NCI-H187 (cell line): ENCODE measurements at regions not wholly inside any gene's neighbourhood (a gene's known extent, or its start where the extent isn't known, plus 50 kb on each side); places are given as distances from the start of the nearest gene placed in this dataset.
"Not testable (repeated sequence)": the region's sequence is repeated elsewhere in the genome, so short reads cannot be mapped to it uniquely, and the experiment has no call there.

ENCODE experiments used
- DNase-seq, 2 experiments: peaks; one replicate each; lab custom pipeline; 2025; lab: John Stamatoyannopoulos, UW

DNA sequence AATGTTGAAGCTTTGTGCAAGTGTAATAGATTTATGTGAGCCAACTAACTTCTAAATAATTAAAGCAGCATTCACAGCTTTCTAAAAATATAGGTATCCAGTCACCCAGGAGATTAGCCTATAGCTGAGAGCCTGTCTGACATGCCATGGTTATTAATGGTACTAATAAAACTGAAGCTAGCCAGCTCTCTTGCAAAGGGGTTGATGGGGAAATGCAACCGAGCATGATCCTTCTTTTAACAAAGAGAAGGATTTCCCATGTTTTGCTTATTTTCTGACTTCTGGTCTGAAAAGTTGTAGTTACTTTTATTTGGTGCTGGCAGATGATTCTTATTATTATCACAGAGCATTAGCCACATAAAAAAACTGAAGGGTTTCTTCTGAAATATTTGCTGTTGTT is 488.7 kb upstream of the CYLC2 start:
- no peak for DNase-seq

DNA sequence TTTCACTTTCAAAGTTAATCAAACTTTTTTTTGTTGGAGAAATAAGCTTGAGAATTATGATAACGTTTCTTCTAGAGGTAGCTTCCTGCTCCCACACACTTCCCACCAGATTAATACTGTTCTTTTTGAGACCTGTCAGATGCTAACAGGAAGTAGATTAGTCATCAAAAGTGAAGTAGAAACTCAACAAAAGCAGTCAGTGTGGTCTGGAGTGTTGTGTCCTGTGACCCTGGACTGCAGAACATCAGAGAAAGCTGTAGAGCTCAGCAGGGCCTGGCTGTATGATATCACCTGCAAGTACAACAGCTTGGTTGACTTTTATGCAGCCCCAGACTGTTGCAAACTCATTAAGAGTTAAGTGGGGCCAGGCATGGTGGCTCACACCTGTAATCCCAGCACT is 495.7 kb upstream of the CYLC2 start:
- DNase-seq = no peak

DNA sequence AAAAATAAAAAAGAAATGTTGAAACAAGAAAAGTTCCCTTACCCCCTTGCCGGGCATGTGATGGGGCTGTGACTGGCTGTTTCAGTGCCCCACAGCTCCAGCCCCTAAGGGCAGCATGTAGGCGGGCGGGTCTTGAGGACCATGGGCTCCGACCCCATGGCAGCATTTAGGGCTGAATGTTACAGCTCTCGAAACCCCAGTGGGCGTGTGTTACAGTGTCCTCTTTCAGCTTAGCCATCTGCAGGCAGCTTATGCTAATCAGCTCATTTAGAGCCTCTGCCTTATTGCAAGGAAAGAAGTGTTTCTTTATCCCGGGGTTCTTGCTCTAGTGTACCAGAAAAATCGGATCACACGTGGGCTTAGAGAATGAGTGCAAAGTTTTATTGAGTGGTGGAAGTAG is 497.4 kb upstream of the CYLC2 start:
- DNase-seq = no peak

DNA sequence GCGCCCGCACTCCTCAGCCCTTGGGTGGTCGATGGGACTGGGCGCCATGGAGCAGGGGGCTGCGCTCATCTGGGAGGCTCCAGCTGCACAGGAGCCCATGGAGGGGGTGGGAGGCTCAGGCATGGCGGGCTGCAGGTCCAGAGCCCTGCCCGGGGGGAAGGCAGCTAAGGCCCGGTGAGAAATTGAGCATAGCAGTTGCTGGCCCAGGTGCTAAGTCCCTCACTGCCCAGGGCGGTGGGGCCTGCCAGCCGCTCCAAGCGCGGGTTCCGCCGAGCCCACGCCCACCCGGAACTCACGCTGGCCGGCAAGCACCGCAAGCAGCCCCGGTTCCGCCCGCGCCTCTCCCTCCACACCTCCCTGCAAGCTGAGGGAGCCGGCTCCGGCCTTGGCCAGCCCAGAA is 508.2 kb upstream of the CYLC2 start:
- DNase-seq = not testable (repeated sequence)

DNA sequence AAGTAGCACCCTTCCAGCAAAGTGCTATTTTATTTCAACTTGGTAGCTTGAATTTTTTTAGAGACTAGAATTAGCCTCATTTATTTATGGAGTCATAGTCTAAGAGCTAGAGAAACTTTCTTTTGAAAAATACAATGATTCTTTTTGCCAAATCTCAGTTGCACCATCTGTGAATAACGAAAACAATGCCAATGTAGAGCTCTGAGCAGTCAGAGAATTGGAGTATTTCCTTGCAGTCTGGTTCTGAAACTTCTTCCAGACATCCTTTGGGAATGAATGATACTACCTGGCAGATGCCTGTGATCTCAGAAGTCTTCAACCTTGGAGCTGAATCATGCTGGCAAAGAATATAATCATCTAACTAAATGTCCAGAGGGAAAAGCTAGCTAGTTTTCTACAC is 511.5 kb upstream of the CYLC2 start:
- DNase-seq = no peak

DNA sequence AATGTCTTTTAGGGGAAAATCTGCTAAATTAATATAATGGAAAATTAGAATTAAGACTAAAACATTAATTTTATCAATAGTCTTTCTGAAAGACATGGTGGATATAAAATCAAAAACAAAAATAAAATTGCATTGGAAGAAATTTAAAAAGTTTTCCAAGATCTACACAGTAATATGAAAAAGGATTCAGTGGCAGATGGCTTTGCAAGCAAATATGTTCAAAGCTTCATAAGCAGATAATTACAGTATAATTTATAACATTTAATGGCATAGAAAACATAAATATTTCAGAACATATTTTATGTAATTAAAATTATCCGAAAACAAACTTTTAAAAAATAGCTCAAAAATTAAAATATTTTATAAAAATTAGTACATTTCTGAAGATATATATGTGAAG is 512.4 kb upstream of the CYLC2 start:
- DNase-seq = no peak

DNA sequence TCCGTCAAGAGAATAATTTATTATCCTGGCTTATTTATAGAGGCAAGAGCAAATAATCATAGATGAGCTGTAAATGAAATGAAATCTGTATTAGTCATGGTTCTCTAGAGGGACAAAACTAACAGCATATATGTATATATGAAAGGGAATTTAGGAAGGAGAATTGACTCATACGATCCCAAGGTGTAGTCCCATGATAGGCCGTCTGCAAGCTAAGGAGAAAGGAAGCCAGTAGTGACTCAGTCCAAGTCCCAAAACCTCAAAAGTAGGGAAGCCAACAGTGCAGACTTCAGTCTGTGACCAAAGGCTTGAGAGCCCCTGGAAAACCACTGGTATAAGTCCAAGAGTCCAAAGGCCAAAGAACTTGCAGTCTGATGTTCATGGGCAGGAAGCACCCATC is 515.9 kb upstream of the CYLC2 start:
- no peak for DNase-seq

DNA sequence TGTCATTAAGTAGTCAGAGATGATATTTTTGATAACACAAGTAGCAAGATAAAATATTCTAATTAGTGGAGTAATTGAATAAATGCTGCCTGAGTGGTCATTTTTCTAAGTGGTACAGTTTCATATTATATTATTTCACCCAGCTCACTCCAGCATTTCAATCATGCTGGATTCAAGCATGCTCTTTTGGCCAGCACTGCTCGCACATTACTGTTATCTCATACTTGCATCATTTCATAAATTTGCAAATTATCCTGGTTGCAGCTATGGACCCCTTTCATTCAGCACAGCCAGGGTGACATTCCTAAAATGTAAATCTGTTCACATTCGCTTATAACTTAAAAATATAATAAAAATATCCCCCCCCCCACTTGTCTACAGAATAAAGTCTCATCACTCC is 520.8 kb upstream of the CYLC2 start:
- no peak for DNase-seq

DNA sequence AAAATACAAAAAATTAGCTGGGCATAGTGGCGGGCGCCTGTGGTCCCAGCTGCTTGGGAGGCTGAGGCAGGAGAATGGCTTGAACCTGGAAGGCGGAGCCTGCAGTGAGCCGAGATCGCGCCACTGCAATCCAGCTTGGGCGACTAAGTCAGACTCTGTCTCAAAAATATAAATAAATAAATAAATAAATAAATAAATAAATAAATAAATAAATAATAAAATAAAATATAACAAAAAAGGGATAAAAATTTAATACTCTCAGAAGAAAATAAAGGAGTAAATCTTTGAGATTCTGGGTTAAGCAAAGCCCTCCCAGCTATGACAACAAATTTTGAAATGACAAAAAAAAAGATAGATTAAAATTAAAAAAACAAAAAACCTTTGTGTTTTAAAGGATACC is 525.7 kb upstream of the CYLC2 start:
- DNase-seq = not testable (repeated sequence)

DNA sequence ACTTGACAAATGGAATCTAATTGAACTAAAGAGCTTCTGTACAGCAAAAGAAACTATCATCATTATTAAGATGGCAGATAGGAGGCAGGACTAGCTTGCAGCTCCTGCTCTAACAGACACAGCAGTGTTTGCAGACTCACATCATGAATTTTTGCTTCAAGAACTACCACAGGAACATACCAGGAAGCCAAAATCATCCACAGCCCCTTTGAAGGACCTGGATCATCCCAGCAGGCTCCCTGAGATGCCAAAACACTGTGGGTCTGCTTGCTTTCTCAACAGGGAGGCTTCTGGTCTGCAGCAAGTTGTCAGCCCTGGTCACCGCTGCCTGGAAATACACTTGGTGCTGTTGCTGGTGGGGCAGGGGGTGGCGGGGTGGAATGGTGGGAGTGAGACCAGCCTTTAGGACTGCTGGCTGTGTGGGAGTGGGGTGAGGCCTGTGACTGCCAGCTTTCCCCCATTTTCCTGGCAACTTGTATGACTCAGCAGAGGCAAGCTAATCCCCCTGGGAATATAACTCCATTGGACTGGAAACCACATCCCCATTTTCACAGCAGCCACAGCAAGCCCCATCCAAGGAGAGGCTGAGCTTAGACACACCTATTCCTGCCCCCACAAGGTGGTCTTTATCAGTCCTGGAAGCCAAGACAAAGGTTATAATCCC is 533.8 kb upstream of the CYLC2 start:
- DNase-seq = no peak

DNA sequence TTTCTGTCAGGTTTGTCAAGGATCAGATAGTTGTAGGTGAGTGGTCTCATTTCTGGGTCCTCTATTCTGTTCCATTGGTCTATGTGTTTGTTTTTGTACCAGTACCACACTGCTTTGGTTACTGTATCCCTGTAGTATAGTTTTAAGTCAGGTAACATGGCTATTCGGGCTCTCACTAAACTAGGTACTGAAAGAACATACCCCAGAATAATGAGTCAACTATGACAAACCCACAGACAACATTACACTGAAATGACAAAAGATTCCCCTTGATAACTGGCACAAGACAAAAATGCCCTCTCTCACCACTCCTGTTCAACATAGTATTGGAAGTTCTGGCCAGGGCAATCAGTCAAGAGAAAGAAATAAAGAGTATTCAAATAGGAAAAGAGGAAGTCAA is 535.3 kb upstream of the CYLC2 start:
- no peak for DNase-seq

DNA sequence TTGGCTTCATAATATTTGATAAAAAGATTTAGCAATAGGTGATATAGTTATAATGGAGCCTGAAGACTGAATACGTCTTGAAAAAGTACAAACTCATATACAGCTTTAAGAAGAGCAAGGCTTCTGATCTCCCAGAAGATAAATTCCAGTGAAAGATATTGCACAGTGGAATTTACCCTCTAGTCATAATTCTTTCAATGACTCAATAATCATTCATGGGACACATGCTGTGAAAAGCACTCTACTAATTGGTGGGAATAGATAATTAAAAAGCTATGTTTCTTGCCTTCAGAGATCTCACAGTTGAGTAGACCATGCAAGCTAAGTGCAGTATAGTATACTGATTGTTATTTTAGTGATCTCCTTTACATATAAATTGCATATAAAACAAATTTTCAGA is 538.6 kb upstream of the CYLC2 start:
- no peak for DNase-seq

DNA sequence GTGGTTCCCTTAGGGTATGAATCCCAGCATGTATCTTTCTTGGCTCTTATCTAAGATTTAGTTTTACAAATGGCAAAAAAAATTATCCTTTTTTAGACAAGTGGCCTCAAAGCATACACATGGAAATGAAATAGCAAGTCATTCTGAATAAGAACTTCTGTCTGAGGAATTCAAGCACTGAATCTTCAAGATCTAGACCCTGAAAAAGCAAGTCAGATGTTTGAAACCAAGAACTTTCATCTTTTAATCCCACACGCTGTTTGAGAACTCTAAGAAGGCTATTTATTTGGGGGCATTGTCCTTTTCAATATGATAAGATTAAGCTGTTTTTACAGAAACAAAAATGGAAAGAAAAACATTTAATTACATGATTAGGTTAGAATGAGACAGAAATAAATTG is 549.2 kb upstream of the CYLC2 start:
- no peak for DNase-seq

DNA sequence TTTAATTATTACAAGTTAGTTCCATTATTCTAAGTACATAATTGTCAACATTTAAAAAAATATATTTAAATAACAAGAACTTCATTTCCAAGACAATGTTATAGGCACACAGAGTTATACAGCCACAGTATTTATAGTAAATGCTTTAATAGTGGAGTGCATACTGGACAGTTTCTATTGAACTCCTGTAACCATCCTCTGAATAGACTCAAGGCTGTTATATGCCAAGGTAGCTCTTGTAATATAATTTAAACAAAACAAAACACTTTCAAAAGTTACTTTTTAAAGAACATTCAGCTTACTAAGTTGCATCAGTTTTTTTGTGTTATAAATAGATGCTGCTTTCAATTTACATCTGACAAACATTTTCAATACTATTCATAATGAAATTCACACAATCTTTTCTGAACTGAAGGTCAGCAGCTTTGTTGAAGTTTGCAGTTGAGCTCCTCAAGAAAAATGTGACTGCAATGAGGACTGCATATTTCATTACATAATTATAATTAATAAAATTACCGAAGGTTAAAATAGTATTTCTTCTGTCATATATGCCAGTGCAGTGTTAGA is 549.9 kb upstream of the CYLC2 start:
- DNase-seq = no peak

DNA sequence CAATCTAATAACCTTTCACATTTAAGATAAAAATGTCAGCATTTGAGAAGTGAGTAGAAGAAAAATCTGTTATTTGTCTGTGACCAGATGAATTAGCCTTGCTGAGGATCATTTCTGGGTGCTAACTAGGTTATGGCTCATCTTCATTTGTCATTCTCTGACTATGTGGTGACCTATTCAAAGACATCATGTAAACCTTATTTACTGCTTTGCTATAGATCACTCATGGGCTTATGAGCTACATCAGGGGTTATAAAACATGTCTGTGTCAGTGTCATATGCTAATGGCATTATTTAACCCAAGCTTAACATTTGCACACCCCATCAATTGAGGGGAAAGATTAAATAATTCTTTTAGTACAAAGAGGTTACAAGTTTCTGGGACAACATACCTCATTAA is 555.5 kb upstream of the CYLC2 start:
- no peak for DNase-seq

DNA sequence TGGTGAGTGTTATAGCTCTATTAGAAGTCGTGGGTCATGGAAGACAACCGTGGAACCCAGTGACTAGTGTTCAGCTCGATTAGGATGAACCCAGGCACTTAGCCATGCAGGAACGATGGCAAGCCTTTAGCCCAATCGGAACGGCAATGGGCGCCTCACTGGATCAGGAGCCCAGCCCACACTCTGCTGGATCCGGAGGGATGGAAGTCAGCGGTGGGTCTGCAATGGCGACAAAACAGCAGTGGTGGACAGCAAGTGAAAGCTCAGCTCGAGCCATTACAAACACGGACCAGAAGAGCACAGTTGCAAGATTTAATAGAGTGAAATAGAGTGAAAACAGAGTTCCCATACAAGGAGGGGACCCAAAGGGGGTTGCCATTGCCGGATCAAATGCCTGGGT is 558.5 kb upstream of the CYLC2 start:
- not testable (repeated sequence) for DNase-seq

DNA sequence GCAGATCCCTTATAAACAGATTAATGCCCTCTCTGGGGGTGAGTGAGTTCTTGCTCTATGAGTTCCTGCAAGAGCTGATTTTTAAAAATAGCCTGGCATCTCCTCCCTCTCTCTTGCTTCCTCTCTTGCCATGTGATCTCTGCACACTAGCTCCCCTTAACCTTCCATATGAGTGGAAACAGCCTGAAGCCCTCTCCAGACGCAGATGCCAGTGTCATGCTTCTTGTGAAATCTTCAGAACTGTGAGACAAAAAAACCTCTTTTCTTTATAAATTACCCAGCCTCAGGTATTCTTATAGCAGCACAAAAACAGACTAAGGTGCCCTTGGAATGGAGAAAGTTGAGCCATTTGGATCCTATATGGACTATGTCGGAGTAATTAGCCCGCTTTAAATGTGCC is 559.7 kb upstream of the CYLC2 start:
- no peak for DNase-seq

DNA sequence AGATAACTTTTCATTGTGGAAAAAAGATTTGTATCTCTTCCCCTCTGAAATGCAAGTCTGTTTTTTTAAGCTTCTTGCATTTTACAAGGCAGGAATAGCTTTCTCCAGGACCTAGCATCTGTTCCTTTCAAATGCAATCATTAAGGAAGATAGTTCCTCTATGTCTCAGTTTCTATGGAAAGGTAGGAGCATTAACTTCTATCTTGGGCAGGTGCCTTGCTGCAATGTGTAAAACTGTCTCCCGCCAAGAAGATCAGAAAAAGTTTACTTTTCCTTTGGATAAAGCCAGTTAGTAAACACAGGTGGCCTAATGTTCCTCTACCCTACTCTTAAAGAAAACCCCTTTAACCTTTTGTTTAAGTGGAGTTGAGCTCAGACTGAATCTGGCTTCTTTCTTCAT is 560.6 kb upstream of the CYLC2 start:
- DNase-seq = no peak

DNA sequence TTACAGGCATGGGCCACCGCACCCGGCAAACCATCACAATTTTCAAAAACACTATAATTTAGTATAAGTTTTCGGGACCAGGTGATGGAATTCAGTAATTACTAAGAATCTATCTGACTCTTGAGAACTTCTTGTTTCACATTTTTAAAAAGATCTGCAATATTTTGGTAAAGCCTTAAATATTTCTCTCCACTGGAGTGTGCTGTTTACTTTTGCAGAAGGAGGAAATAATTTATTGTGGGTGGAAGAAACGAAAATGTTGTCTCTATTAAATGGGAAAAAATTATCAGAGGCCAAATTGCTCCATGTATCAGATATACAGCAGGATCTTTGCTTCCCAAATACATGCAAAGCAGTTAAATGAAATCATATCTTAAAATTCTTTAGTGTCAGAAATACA is 566.8 kb upstream of the CYLC2 start:
- no peak for DNase-seq

DNA sequence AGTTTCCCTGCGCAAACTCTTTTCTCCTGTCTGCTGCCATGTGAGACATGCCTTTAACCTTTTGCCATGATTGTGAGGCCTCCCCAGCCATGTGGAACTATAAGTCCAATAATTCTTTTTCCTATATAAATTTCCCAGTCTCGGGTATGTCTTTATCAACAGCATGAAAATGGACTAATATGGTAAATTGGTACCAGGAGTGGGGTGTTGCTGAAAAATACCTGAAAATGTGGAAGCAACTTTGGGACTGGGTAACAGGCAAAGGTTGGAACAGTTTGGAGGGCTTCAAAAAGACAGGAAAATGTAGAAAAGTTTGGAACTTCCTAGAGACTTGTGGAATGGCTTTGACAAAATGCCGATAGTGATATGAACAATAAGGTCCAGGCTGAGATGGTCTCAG is 578.9 kb upstream of the CYLC2 start:
- DNase-seq = not testable (repeated sequence)

DNA sequence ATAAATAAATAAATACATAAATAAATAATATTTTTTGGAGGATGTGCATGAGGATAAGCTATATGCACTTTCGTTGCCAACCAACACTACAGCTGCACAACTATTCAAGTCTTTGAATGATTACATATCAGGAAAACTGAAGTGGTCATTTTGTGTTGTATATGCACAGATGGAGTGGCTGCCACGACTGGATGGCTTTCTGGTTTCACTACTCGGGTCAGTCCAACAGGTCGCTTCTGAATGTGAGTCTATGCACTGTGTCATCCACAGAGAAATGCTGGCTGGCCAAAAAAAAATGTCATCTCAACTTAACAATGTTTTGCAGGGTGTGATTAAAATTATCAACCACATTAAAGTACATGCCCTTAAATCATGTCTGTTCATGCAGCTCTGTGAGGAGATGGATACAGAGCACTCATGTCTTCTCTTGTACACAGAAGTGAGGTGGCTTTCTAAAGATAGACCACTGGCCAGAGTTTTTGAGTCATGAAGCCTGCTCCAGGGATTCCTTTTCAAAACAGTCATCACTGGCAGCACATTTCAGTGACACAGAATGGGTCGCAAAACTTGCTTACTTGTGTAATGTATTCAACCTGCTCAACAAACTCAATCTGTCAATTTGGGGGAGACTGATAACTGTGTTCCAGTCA is 589.8 kb upstream of the CYLC2 start:
- no peak for DNase-seq

DNA sequence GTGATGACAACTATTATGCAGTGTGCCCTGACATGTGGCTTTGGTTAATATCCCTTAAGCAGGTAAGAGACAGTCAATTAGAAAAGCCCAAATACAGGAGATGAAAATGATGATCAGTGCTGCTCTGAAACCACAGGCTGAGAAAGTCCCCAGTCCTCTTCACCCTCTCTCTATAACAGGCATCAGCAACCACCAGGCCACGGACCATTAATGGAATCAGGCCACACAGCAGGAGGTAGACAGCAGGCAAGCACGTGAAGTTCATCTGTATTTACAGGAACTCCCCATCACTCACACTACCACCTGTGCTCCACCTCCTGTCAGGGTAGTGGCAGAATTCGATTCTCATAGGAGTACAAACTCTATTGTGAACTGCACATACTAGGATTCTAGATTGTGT is 591.6 kb upstream of the CYLC2 start:
- DNase-seq = no peak

DNA sequence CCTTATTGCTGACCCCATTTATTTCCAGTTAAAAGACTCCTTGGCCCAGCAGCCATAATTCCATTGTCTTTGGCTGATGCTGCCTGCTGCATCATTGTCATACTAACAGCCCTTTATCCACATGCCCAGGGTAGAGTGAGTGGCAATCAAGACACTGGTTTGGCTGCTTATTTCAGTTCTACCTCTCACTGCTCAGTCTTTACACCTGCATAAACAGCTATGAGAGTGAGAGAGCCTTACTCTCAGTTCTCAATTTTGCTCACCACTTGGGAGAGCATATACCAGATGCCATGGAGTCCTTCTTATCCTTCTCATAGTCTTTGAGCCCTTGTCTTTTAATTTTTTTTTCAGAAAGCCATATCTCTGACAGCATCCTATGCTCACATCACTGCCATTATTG is 596.9 kb upstream of the CYLC2 start:
- no peak for DNase-seq

DNA sequence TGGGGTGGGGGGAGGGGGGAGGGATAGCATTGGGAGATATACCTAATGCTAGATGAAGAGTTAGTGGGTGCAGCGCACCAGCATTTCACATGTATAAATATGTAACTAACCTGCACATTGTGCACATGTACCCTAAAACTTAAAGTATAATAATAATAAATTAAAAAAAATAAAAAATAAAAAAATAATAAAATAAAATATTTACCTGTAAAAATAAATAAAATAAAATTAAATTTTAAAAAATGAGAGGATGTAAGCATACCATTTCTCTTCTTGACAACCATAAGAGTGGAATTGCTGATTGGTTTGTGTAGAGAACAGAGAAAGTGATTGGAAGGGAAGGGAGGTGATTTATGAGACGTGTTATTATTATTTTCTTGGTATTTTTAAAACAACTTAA is 609.5 kb upstream of the CYLC2 start:
- not testable (repeated sequence) for DNase-seq
